GM21367 (cell line): ENCODE measurements at regions not wholly inside any gene's neighbourhood (a gene's known extent, or its start where the extent isn't known, plus 50 kb on each side); places are given as distances from the start of the nearest gene placed in this dataset.

ENCODE experiments used
- ATAC-seq: cut with Tn5 transposase; IDR thresholded peaks from one replicate; pipeline ENCODE4 v1.9.1; 2021; ENCODE audit not compliant: unreplicated experiment

GRCh38 chr11:113581713-113582112, 106.5 kb upstream of the DRD2 start:
- no peak for ATAC-seq

- no peak for ATAC-seq
These were observed 104.2 kb upstream of the DRD2 start for GRCh38 chr11:113579292-113579940.

GRCh38 chr11:113578715-113579250, 103.6 kb upstream of the DRD2 start:
- ATAC-seq, result no peak

GRCh38 chr11:113578033-113578380, 102.8 kb upstream of the DRD2 start:
- no peak for ATAC-seq

GRCh38 chr11:113577356-113578032, 102.3 kb upstream of the DRD2 start:
- no peak for ATAC-seq

GRCh38 chr11:113574586-113574985, 99.4 kb upstream of the DRD2 start:
- no peak for ATAC-seq

- ATAC-seq, result no peak
These were observed 99.0 kb upstream of the DRD2 start for GRCh38 chr11:113574171-113574570.

GRCh38 chr11:113572136-113572735, 97.0 kb upstream of the DRD2 start:
- ATAC-seq, result no peak

GRCh38 chr11:113571531-113571930, 96.3 kb upstream of the DRD2 start:
- no peak for ATAC-seq

- ATAC-seq, result no peak
These were observed 95.7 kb upstream of the DRD2 start for GRCh38 chr11:113570906-113571305.

GRCh38 chr11:113569391-113569790, 94.2 kb upstream of the DRD2 start:
- ATAC-seq, result no peak

- no peak for ATAC-seq
These were observed 93.4 kb upstream of the DRD2 start for GRCh38 chr11:113568566-113568965.

GRCh38 chr11:113567867-113568544, 92.8 kb upstream of the DRD2 start:
- ATAC-seq, result no peak

GRCh38 chr11:113567097-113567496, 91.9 kb upstream of the DRD2 start:
- ATAC-seq, result no peak

GRCh38 chr11:113564527-113565130, 89.4 kb upstream of the DRD2 start:
- ATAC-seq, result no peak

GRCh38 chr11:113563766-113564526, 88.7 kb upstream of the DRD2 start:
- no peak for ATAC-seq

- no peak for ATAC-seq
These were observed 87.8 kb upstream of the DRD2 start for GRCh38 chr11:113562981-113563461.

- no peak for ATAC-seq
These were observed 87.4 kb upstream of the DRD2 start for GRCh38 chr11:113562576-113562975.

GRCh38 chr11:113557926-113558325, 82.7 kb upstream of the DRD2 start:
- ATAC-seq, result no peak

GRCh38 chr11:113556036-113556435, 80.8 kb upstream of the DRD2 start:
- ATAC-seq, result no peak
